HAP-1 (cell line): ENCODE measurements at regions not wholly inside any gene's neighbourhood (a gene's known extent, or its start where the extent isn't known, plus 50 kb on each side); places are given as distances from the start of the nearest gene placed in this dataset.
"Not testable (repeated sequence)": the region's sequence is repeated elsewhere in the genome, so short reads cannot be mapped to it uniquely, and the experiment has no call there.

Experiments used
- DNase-seq, 2 experiments: peaks; one replicate each; pipeline ENCODE4 v3.0.0-alpha.2; 2016 to 2020; ENCODE audit warnings: low spot score in 2 of 2
- H3K27me3 ChIP-seq: fragments of 250-450 bp; sonication (Bioruptor Pico); 2 replicates; pipeline ENCODE4 v1.5.1; 2020; ENCODE audit warnings: low read depth, mild to moderate bottlenecking, moderate library complexity
- H3K36me3 ChIP-seq: fragments of 250-450 bp; sonication (Bioruptor Pico); replicated peaks from 2 replicates; pipeline ENCODE4 v1.5.1; 2020; ENCODE audit warnings: mild to moderate bottlenecking
- H3K4me1 ChIP-seq: fragments of 250-450 bp; sonication (Bioruptor Pico); 2 replicates; pipeline ENCODE4 v1.5.1; 2020; ENCODE audit warnings: mild to moderate bottlenecking
- H3K4me3 ChIP-seq: fragments of 250-450 bp; sonication (Bioruptor Pico); 2 replicates; pipeline ENCODE4 v1.5.1; 2020; ENCODE audit warnings: mild to moderate bottlenecking, moderate library complexity
- H3K9me3 ChIP-seq: fragments of 250-450 bp; sonication (Bioruptor Pico); 2 replicates; pipeline ENCODE4 v1.5.1; 2020; ENCODE audit warnings: mild to moderate bottlenecking, moderate library complexity
- in situ Hi-C: fragments of 300-500 bp; cut with MboI; formaldehyde crosslinking; loops from 3 replicates; pipeline ENCODE4 v1.14.3; 2020; ENCODE audit warnings: low sequenced_read_pairs, inconsistent platforms, mixed read lengths

DNA sequence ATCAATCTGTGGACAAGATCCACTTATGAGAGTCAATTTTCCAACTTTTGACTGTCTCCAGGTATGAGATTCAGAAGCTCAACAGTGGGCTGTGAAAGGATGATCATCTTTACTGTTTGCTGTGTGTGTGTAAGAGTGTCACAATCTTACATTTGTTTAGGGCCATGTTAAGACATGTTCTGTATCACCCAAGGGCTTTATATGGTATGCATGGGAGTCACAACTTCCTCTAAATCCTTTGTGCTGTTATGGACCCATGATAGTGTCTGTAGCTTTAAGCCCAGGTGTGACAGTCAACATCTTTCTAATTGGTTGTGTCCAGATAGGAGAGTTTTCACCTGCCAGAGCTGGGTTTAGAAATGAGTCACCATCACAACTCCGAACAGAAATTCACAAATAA, 70.2 kb downstream of the ZNF726 start:
- H3K9me3 ChIP-seq = not testable (repeated sequence)

DNA sequence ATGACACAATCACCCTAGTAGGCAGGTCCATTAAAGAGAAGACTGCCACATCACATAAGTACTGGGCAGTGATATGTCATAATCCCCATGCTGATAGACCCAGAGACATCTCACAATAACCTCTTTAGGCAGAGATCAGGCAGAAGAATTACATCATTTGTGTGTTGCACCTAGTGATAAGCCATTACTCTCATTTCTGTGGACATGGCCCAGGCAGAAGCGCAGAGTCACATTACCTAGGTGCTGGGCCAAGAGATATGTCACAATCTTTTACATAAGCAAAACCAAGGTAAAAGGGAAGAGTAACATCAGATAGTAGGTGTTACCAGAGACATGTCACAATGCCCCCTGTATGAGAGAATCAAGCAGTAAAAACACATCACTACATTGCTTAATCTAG, 71.9 kb downstream of the ZNF726 start:
- H3K36me3 ChIP-seq = no peaks in the 10 kb centered on the region
- no peaks in the 10 kb centered on the region for H3K4me1 ChIP-seq
- no peak for DNase-seq
- H3K9me3 ChIP-seq = no peaks in the 10 kb centered on the region
- in situ Hi-C loops = no loop called here
- no peak overlapping the region for H3K4me3 ChIP-seq
- H3K27me3 ChIP-seq = no peaks in the 10 kb centered on the region

More for the DNA sequence above, 70.2 kb downstream of the ZNF726 start:
- H3K36me3 ChIP-seq, DNase-seq, H3K4me1 ChIP-seq, in situ Hi-C loops, H3K4me3 ChIP-seq, H3K27me3 ChIP-seq: not testable (repeated sequence)

DNA sequence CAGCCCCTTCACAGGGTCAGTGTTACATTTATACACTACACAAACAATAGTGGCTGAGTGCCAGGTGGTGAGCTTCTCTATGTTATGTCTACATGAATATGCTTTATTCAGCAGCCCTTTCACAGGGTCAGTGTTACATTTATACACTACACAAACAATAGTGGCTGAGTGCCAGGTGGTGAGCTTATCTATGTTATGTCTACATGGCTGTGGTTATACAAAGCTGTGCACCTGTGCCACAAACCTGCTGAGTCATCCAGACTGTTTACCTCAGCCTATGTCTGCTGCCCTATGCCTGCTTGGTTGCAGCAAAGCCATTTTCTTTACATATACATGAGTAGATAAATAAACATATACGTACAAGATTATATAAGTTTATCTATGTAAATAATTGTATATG, 76.5 kb downstream of the ZNF726 start:
- H3K9me3 ChIP-seq = no peaks in the 10 kb centered on the region; the same call in 1 of the 2 replicates
- DNase-seq = no peak
- no peaks in the 10 kb centered on the region for H3K36me3 ChIP-seq
- H3K4me1 ChIP-seq = no peaks in the 10 kb centered on the region
- H3K4me3 ChIP-seq = no peak overlapping the region
- in situ Hi-C loops = no loop called here
- H3K27me3 ChIP-seq = no peaks in the 10 kb centered on the region

DNA sequence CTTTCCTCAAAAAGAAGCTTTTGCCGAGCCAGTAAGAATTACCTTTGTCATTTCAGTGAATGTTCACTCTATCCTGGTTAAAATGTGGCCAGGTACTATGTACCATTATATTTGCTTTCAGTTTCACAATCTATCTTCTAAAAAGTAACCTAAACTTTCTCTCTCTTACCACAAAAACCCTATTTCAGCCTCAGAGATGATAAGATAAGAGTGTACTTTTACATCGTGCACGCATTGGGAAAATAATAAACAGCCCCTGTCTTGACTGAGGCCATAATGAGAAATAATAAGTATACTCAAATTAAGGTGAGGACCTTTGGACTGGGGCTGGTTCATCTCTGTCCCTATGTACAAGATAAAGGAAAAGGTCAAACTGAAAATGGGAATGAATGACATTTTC, 77.7 kb downstream of the ZNF726 start:
- no peak for DNase-seq
- Histone ChIP-seq H3K4me1 (no peaks in the 10 kb centered on the region), H3K36me3 (no peaks in the 10 kb centered on the region), H3K9me3 (no peaks in the 10 kb centered on the region; the same call in 1 of the 2 replicates), H3K27me3 (no peaks in the 10 kb centered on the region), H3K4me3 (no peak overlapping the region)
- in situ Hi-C loops = no loop called here

DNA sequence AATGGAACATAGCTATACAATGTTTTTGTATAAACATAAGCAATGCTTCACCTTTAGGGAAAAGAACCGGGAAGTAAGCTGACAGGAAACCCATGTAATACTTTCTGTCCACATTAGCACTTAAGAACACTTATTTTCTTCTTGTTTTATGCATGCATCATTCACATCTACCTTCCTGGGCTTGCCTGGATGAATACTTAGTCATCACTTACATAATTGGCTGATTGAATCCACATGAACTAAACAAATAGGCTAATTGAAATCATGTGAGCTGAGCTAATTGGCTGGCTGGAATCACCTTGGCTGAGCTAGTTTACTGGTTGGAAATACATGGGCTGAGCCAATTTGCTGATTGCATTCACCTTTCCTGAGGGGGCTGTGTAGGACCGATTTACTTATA, 78.8 kb downstream of the ZNF726 start:
- in situ Hi-C loops = no loop called here
- H3K27me3 ChIP-seq = no peaks in the 10 kb centered on the region
- H3K9me3 ChIP-seq = no peaks in the 10 kb centered on the region; the same call in 1 of the 2 replicates
- no peaks in the 10 kb centered on the region for H3K36me3 ChIP-seq
- H3K4me1 ChIP-seq = no peaks in the 10 kb centered on the region
- no peak for DNase-seq
- no peak overlapping the region for H3K4me3 ChIP-seq

DNA sequence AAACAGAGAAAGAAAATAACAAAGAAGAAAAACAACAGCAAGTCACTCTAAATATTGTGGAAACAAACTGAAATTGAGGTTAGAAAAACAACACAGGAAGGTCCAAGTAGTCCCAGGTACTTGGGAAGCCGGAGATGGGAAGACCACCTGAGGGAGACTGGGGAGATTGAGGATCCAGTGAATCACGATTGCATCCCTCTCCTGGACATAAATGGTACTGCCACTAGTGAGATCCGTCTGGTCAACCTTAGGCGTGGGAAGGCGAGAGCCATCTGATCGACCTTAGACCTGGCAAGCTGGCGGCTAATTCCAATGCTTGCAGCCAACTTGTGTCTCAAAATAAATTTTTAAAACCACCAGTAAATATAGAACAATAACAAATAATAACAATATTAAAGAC, 81.9 kb downstream of the ZNF726 start:
- peak in 1 of 2 experiments; percentile 50 for DNase-seq
- Histone ChIP-seq H3K4me3 (no peak overlapping the region), H3K36me3 (no peaks in the 10 kb centered on the region), H3K9me3 (no peaks in the 10 kb centered on the region; the same call in 1 of the 2 replicates), H3K27me3 (no peaks in the 10 kb centered on the region), H3K4me1 (no peaks in the 10 kb centered on the region)
- in situ Hi-C loops = no loop called here

DNA sequence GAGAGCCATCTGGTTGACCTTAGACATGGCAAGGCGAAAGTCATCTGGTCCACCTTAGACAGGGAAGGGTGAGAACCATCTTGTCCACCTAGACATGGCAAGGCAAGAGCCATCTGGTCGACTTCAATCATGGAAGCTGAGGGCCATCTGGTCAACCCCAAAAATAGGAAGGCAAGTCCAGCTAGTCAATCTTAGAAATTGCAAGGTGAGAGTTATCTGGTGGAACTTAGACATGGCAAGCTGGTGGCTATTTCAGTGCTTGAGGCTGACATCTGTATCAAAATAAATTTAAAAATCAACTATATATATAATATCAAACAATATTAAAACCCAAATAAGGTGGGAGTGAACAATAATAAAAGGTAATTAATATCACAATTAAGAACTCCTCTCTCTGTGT, 83.9 kb downstream of the ZNF726 start:
- H3K27me3 ChIP-seq = no peaks in the 10 kb centered on the region
- no peaks in the 10 kb centered on the region for H3K4me1 ChIP-seq
- DNase-seq = no peak
- in situ Hi-C loops = no loop called here
- H3K9me3 ChIP-seq = no peaks in the 10 kb centered on the region; the same call in 1 of the 2 replicates
- H3K36me3 ChIP-seq = no peaks in the 10 kb centered on the region
- no peak overlapping the region for H3K4me3 ChIP-seq

DNA sequence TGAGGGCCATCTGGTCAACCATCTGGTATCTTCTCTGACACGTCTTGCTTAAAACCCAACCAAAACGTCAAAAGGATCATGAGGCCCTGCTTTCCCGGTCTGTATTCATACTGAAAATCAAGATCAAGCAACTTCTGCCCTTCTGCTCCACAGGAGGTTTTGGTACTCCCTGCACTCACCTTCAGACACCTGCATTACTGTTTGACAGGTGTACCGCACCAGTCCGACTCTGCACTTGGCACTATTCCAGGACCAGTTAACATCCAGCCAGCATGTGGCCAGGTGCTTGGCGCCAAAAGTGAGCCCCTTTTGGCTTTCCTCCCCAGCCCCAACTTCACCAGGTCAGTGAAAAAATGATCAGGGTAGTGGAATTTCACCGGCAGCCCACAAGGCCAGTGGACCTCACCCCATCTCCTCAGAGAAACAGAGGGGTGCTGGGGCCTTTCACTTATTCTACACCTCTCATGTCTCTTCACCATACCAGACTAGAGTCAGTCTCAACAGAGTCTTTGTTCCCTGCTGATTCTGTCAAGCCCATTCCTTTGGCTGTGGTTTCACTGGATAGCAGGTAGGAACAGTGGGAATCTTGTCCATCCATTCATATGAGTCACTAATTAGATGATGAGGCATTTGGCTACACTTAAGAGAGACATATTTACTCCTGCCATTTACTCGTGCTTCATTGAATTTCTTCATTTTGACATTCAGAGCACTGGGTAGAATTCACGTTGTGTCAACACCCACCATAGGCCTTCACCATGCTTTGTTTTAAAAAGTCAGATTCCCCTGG, 85.3 kb downstream of the ZNF726 start:
- Histone ChIP-seq H3K27me3 (no peaks in the 10 kb centered on the region), H3K4me1 (no peaks in the 10 kb centered on the region), H3K9me3 (no peaks in the 10 kb centered on the region), H3K4me3 (no peak overlapping the region), H3K36me3 (no peaks in the 10 kb centered on the region)
- DNase-seq = no peak
- in situ Hi-C loops = no loop called here

DNA sequence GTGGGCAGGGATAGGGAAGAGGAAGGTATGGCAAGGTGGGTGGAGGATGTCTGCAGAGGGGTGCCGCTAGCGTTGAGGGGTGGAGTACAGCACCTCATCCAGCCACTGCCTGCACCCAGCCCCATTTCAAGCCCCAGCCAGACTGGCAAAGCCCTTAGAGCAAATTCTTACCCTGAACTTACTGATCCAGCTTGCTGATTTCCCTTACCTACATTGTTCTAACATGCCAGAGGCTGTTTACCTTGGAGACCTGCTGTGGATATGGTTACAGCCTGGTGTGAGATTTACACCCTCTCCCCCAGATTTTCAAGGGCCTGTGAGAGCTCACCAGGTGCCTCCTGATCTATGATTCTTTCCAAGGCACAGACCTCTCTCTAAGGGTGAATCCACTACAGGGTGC, 86.0 kb downstream of the ZNF726 start:
- Histone ChIP-seq H3K36me3 (no peaks in the 10 kb centered on the region), H3K4me3 (no peak overlapping the region), H3K4me1 (no peaks in the 10 kb centered on the region), H3K27me3 (no peaks in the 10 kb centered on the region), H3K9me3 (no peaks in the 10 kb centered on the region)
- in situ Hi-C loops = no loop called here
- DNase-seq = no peak

DNA sequence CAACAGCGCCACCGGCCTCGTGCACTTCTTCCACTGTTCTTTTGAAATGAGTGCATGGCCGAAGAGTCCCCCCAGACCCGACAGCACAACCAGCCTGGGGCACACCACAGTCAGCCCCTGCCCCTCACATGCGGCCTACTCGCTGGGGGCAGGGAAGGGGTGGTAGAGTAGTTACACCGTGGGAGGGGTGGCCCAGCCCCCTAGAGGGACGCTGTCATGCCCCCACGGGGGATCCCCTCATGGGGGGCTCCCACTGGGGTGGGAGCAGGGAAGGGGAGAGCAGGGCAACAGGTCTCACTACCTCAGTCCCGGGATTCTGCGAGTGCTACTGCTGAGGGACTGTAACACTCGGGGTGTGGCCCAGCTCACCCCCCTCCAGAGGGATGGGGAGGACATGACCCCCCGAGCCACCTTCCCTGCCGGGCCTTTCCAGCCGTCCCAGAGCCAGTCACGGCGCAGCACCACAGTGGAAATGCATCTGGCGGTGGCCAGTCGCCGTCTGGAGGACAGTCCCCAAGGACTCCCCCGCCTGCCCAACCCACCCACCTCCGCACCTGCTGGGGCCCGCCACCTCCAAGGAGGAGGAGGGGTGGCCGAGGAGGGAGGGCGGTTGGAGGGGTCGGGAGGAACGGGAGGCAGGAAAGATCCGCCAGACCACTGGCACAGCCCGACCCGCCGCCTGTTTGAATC, 84.6 kb upstream of the ZNF254 start:
- no peaks in the 10 kb centered on the region for H3K27me3 ChIP-seq
- no peaks in the 10 kb centered on the region for H3K36me3 ChIP-seq
- in situ Hi-C loops = no loop called here
- H3K4me1 ChIP-seq = no peaks in the 10 kb centered on the region
- H3K4me3 ChIP-seq = no peak overlapping the region
- H3K9me3 ChIP-seq = no peaks in the 10 kb centered on the region
- DNase-seq = no peak

DNA sequence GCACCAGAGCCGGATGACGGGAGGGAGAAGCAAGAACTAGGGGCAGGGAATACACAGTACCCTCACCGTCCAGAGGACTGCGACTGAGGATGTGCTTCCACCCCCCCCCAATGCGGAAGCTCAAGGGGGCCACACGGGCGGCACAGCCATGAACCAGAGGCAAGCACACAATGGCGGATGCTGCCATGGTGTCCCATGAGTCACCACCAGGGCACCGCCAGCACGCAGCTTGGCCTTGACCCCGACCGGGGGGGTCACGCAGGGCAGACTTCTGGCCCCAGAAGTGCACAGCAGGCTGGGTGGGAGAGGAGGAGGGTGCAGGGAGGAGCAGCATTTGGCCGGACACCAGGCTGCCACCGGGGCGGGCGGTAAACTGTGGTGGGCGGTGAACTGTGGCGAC, 83.5 kb upstream of the ZNF254 start:
- Histone ChIP-seq H3K4me1 (no peaks in the 10 kb centered on the region), H3K9me3 (no peaks in the 10 kb centered on the region), H3K27me3 (no peaks in the 10 kb centered on the region), H3K36me3 (no peaks in the 10 kb centered on the region), H3K4me3 (no peak overlapping the region)
- in situ Hi-C loops = no loop called here
- no peak for DNase-seq

DNA sequence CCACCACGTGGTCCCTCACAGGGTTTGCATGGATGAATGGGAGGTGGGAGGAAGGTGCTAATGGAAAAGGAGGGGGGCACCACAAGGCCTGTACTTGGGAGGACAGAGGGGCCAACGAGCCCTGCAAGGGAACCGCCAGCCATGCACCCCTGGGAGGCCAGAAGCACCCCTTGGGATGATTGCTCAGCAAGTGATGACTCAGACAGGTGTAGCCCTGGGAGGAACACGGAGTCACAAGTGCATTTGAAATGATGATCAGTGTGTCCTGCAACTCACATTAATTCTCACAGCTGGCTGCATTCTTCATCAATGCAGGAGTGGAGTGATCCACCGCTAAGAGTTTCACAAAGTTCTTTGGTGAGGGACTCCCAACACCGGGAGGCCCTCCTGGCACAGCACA, 82.8 kb upstream of the ZNF254 start:
- in situ Hi-C loops = no loop called here
- no peak for DNase-seq
- Histone ChIP-seq H3K36me3 (no peaks in the 10 kb centered on the region), H3K4me1 (no peaks in the 10 kb centered on the region), H3K27me3 (no peaks in the 10 kb centered on the region), H3K9me3 (no peaks in the 10 kb centered on the region), H3K4me3 (no peak overlapping the region)

DNA sequence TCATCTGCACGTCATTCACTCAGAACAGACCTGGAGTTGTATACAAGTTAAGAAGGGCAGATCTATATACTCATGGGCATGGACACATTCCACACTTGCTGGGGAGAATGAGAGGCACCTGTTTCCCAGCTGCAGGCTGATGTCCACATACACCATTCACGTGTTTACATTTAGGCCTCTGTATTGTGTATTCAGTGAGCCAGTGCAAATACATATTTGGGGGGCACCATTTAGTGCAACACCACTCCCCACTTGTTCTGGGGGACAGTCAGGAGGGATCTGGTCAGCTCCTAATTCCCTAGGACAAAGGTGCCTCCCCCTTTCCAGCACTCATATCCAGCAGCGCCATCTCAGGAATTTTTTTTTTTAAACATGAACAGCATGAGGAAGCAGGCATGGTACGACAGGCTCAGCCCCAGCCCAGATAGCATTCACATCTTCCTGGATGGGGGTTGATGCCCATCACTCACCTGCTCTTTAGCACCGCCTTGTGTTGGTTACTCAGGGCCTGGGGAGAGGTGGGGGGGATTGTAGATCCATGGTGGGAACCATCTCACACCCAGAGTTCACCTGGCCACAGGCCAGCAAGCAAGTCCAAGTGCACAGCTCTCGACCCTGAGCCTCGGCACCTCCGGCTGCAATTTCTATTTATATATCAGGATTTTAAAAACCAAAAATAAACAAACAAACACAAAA, 56.9 kb upstream of the ZNF254 start:
- Histone ChIP-seq H3K9me3 (no peaks in the 10 kb centered on the region), H3K36me3 (no peaks in the 10 kb centered on the region), H3K4me1 (no peaks in the 10 kb centered on the region), H3K4me3 (no peak overlapping the region), H3K27me3 (no peaks in the 10 kb centered on the region)
- in situ Hi-C loops = no loop called here
- no peak for DNase-seq

DNA sequence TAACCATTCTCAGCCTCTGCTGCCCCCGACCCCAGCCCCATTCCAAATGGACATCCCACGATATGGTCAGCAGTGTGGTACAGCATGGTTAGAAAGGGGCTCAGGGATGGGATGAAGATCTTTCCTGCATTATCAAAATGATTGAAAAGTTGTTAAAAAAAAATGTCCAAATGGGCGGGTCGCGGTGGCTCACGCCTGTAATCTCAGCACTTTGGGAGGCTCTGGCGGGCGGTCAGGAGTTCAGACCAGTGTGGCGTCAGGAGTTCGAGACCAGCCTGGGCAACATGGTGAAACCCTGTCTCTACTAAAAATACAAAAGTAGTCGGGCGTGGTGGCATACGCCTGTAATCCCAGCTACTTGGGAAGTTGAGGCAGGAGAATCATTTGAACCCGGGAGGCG, 54.3 kb upstream of the ZNF254 start:
- no peak for DNase-seq
- Histone ChIP-seq H3K4me3 (no peak overlapping the region; the same call in 1 of the 2 replicates), H3K4me1 (no peaks in the 10 kb centered on the region), H3K27me3 (no peaks in the 10 kb centered on the region), H3K36me3 (peaks cover 15% of the 10 kb centered on the region), H3K9me3 (no peaks in the 10 kb centered on the region; the same call in 1 of the 2 replicates)
- in situ Hi-C loops = no loop called here
